GM23338 (cell line): ENCODE measurements at regions not wholly inside any gene's neighbourhood (a gene's known extent, or its start where the extent isn't known, plus 50 kb on each side); places are given as distances from the start of the nearest gene placed in this dataset.

Experiments used
- ATAC-seq: fragments of 200-7000 bp; cut with Tn5 transposase; 3 replicates; pipeline ENCODE4 v1.9.1; 2020
- DNase-seq: peaks from one replicate; pipeline ENCODE4 v3.0.0-alpha.2; 2015; ENCODE audit warnings: low spot score
- H2AFZ ChIP-seq: fragments of 200-600 bp; sonication (generic); 2 replicates; pipeline ENCODE4 v1.8.0; 2016; ENCODE audit warnings: antibody characterized with exemption, mild to moderate bottlenecking, moderate library complexity
- H3F3A ChIP-seq: fragments of 200-600 bp; sonication (generic); replicated peaks from 2 replicates; pipeline ENCODE4 v1.8.0; 2017; ENCODE audit warnings: antibody characterized with exemption, mixed run types, low read depth
- H3K27ac ChIP-seq: fragments of 200-600 bp; sonication (generic); 2 replicates; pipeline ENCODE4 v1.6.1; 2016; ENCODE audit warnings: low read depth
- H3K27me3 ChIP-seq: fragments of 200-600 bp; sonication (generic); 2 replicates; pipeline ENCODE4 v1.8.0; 2016; ENCODE audit warnings: mild to moderate bottlenecking, mixed run types, moderate library complexity; ENCODE audit not compliant: insufficient read depth
- H3K36me3 ChIP-seq: fragments of 200-600 bp; sonication (generic); 2 replicates; pipeline ENCODE4 v1.8.0; 2016; ENCODE audit warnings: mild to moderate bottlenecking; ENCODE audit not compliant: insufficient read depth
- H3K4me1 ChIP-seq: fragments of 200-600 bp; sonication (generic); 2 replicates; pipeline ENCODE4 v1.8.0; 2016; ENCODE audit warnings: mild to moderate bottlenecking, moderate library complexity; ENCODE audit not compliant: insufficient read depth
- H3K4me2 ChIP-seq: fragments of 200-600 bp; sonication (generic); 2 replicates; pipeline ENCODE4 v1.7.1; 2017; ENCODE audit warnings: mixed run types
- H3K4me3 ChIP-seq: fragments of 200-600 bp; sonication (generic); 2 replicates; pipeline ENCODE4 v1.6.1; 2016; ENCODE audit warnings: mixed run types
- H3K79me2 ChIP-seq: fragments of 200-600 bp; sonication (generic); replicated peaks from 2 replicates; pipeline ENCODE4 v1.8.0; 2017; ENCODE audit warnings: mild to moderate bottlenecking; ENCODE audit not compliant: insufficient read depth
- H3K9me2 ChIP-seq: fragments of 200-600 bp; sonication (generic); 2 replicates; pipeline ENCODE4 v1.8.0; 2017; ENCODE audit not compliant: insufficient read depth
- H4K20me1 ChIP-seq: fragments of 200-600 bp; sonication (generic); replicated peaks from 2 replicates; pipeline ENCODE4 v1.8.0; 2017; ENCODE audit warnings: mild to moderate bottlenecking; ENCODE audit not compliant: insufficient read depth
- H3K27ac Mint-ChIP-seq: 2 replicates; pipeline ENCODE4 v1.8.0; 2020; ENCODE audit warnings: inconsistent platforms, mild to moderate bottlenecking, moderate library complexity, mixed read lengths
- H3K27me3 Mint-ChIP-seq: 3 replicates; pipeline ENCODE4 v1.8.0; 2022; ENCODE audit warnings: low read depth, mild to moderate bottlenecking, moderate library complexity, mixed read lengths, inconsistent platforms; ENCODE audit not compliant: insufficient read depth, poor library complexity
- H3K36me3 Mint-ChIP-seq: 3 replicates; pipeline ENCODE4 v1.8.0; 2021; ENCODE audit warnings: low read depth, mild to moderate bottlenecking, inconsistent platforms, moderate library complexity, mixed read lengths
- H3K4me1 Mint-ChIP-seq: 3 replicates; pipeline ENCODE4 v1.8.0; 2020; ENCODE audit warnings: mild to moderate bottlenecking, inconsistent platforms, mixed read lengths
- H3K4me3 Mint-ChIP-seq: 3 replicates; pipeline ENCODE4 v1.8.0; 2021; ENCODE audit warnings: moderate library complexity, mild to moderate bottlenecking, inconsistent platforms, mixed read lengths
- H3K9me3 Mint-ChIP-seq: 3 replicates; pipeline ENCODE4 v1.8.0; 2020; ENCODE audit warnings: moderate library complexity, mild to moderate bottlenecking, inconsistent platforms, mixed read lengths
- CREB1 ChIP-seq: fragments of 250-450 bp; sonication (Bioruptor Pico); IDR thresholded peaks from 2 replicates; pipeline ENCODE4 v1.5.0; 2020; ENCODE audit warnings: low read depth, mild to moderate bottlenecking, moderate library complexity
- EZH2 ChIP-seq: fragments of 200-600 bp; sonication (generic); IDR thresholded peaks from one replicate; pipeline ENCODE4 v1.8.0; 2017; ENCODE audit warnings: antibody characterized with exemption, mild to moderate bottlenecking, low read depth; ENCODE audit not compliant: unreplicated experiment
- EZH2phosphoT487 ChIP-seq: fragments of 200-600 bp; sonication (generic); IDR thresholded peaks from one replicate; pipeline ENCODE4 v1.8.1; 2018; ENCODE audit warnings: antibody characterized with exemption; ENCODE audit not compliant: unreplicated experiment
- JUNB ChIP-seq: IDR thresholded peaks from one replicate; pipeline ENCODE4 v1.6.1; 2016; ENCODE audit warnings: antibody characterized with exemption; ENCODE audit not compliant: unreplicated experiment
- NANOG ChIP-seq: IDR thresholded peaks from 2 replicates; pipeline ENCODE4 v1.6.1; 2016; ENCODE audit warnings: antibody characterized with exemption, borderline replicate concordance
- POLR2AphosphoS5 ChIP-seq: IDR thresholded peaks from 2 replicates; pipeline ENCODE4 v1.6.1; 2016; ENCODE audit warnings: antibody characterized with exemption, low read depth
- STAT1 ChIP-seq: IDR thresholded peaks from one replicate; pipeline ENCODE4 v1.6.1; 2016; ENCODE audit warnings: antibody characterized with exemption; ENCODE audit not compliant: unreplicated experiment
- ZNF114 ChIP-seq: fragments of 250-450 bp; sonication (Bioruptor Pico); IDR thresholded peaks from 2 replicates; pipeline ENCODE4 v1.5.0; 2020; ENCODE audit warnings: mild to moderate bottlenecking, moderate library complexity
- ZNF331 ChIP-seq: fragments of 250-450 bp; sonication (Bioruptor Pico); IDR thresholded peaks from 2 replicates; pipeline ENCODE4 v1.5.0; 2020; ENCODE audit warnings: low read depth, mild to moderate bottlenecking, moderate library complexity
- TF ChIP-seq, protein P1 (sequence below): IDR thresholded peaks from one replicate; pipeline ENCODE4 v1.6.1; 2018; ENCODE audit warnings: antibody characterized with exemption; ENCODE audit not compliant: unreplicated experiment
- TF ChIP-seq, protein P2 (sequence below), 2 experiments: fragments of 200-600 bp in 1 of 2; sonication (generic) in 1 of 2; conservative IDR thresholded peaks; 2 replicates each; pipeline versions ENCODE4 v1.5.1 to v1.6.1; 2016 to 2017; ENCODE audit warnings: antibody characterized with exemption in 2 of 2, low read depth in 2 of 2, mild to moderate bottlenecking in 2 of 2, moderate library complexity in 1 of 2
- TF ChIP-seq, protein P3 (sequence below): IDR thresholded peaks from 2 replicates; pipeline ENCODE4 v1.6.1; 2016; ENCODE audit warnings: antibody characterized with exemption

DNA sequence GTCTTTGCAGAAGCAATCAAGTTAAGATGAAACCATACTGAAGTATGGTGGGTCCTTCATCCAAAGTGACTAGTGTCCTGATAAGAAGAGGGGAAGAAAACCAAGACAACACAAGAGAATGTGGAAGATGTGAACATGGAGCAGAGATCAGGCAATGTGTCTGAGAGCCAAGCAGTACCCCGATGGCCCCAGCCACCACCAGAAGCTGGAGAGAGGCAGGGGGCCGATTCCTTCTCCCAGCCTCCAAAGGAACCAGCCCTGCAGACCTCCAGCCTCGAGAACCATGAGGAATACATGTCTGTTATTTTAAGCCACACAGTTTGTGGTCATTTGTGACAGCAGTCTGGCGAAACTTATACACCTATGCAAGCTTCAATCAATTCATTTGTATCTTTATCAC is 93.2 kb downstream of the IRS2 start:
- no peak overlapping the region for H2AFZ ChIP-seq
- Mint-ChIP-seq H3K27me3 (no peaks in the 10 kb centered on the region), H3K27ac (no peak overlapping the region), H3K4me1 (peaks cover 15% of the 10 kb centered on the region), H3K4me3 (no peak overlapping the region), H3K36me3 (no peaks in the 10 kb centered on the region; the same call in 2 of the 3 replicates), H3K9me3 (no peaks in the 10 kb centered on the region)
- DNase-seq (no peak), ATAC-seq (no peak)
- no peak overlapping the region for H3K27ac ChIP-seq
- no peaks in the 10 kb centered on the region for H3K27me3 ChIP-seq
- H3K79me2 ChIP-seq: no peaks in the 10 kb centered on the region
- H3F3A ChIP-seq: no peaks in the 10 kb centered on the region
- no peaks in the 10 kb centered on the region for H3K4me1 ChIP-seq
- H3K9me2 ChIP-seq: no peaks in the 10 kb centered on the region
- no peak overlapping the region for H3K4me3 ChIP-seq
- no peaks in the 10 kb centered on the region for H4K20me1 ChIP-seq
- TF ChIP-seq ZNF114 (CRISPR knock-in tag): no peak
- H3K36me3 ChIP-seq: no peaks in the 10 kb centered on the region
- H3K4me2 ChIP-seq: no peak overlapping the region

DNA sequence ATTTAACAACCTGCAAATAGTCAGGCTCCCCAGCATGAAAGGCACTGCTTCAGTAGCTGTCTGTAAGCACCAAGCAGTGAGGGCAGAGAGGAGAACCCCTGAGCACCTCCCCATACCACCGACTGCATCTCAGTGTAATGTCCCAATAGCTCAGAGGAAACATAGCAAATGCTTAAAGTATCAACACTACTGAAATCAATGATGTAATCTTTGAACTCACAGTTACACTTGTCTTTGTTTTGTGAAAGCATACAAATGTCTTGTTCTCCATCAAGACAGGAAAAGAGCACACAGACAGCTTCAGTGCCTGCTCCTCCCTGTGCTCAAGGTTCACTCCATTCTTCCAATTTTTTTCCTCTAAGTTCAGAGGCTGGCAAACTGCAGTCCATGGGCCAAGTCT is 94.7 kb downstream of the IRS2 start:
- Mint-ChIP-seq H3K36me3 (no peaks in the 10 kb centered on the region; the same call in 2 of the 3 replicates), H3K4me1 (peaks cover 26% of the 10 kb centered on the region), H3K27me3 (peaks cover 3% of the 10 kb centered on the region), H3K27ac (no peak overlapping the region; the same call in 1 of the 2 replicates), H3K9me3 (no peaks in the 10 kb centered on the region), H3K4me3 (no peak overlapping the region)
- Histone ChIP-seq H3K4me2 (no peak overlapping the region), H3K79me2 (no peaks in the 10 kb centered on the region), H3K27me3 (no peaks in the 10 kb centered on the region), H3K4me1 (peaks cover 8% of the 10 kb centered on the region), H4K20me1 (no peaks in the 10 kb centered on the region), H3K27ac (no peak overlapping the region), H3K4me3 (no peak overlapping the region), H3K36me3 (no peaks in the 10 kb centered on the region), H3F3A (no peaks in the 10 kb centered on the region; the same call in 1 of the 2 replicates), H2AFZ (peak overlapping the region; percentile 64; the same call in 1 of the 2 replicates), H3K9me2 (no peaks in the 10 kb centered on the region)
- ATAC-seq (no peak), DNase-seq (no peak)
- TF ChIP-seq POLR2AphosphoS5 (no peak), NANOG (no peak), JUNB (no peak), EZH2 (no peak), ZNF331 (no peak)

DNA sequence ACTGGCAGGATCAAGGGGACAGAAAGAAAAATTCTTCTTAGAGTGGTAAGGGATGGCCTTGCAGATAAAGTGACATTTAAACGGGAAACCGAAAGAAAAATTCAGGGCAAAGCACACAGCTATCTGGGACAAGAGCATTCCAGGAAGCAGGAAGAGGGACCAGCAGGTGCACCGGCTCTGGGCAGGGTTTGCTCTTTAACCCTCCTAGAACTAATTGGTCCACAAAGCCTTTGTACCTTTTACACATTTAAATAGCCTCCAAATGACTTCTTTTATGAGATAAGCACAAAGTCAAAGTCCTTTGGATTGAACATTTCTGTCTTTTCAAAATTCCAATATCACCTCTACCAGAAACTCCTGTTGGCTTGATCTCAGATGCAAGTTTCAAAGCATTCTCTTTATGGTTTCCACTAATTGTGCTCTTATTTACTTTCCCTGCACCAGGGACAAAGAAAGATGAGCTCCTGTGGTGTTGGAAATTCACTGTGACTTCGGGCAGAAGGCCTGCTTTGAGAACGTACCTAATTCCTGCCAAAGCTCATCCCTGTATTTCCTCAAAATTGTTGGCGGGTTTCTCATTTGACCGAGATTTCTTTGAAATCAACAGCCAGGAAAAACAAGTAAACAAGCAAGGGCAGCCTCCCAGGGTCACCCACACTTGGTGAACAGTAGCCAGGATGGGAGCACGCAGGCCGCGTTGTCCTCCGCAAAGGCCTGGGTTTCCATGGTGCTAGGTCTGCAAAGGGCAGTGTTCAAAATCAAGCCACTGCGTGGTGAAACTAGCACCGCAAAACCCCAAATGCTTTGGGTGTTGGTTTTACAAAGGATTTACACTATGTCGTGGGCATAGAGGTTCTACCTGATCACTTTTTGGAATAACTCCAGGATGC is 98.6 kb downstream of the IRS2 start:
- H3K9me2 ChIP-seq: no peaks in the 10 kb centered on the region
- peaks cover 8% of the 10 kb centered on the region for H3K4me1 ChIP-seq
- peak overlapping the region; percentile 49; the same call in 1 of the 2 replicates for H3K27ac Mint-ChIP-seq
- peak overlapping the region; percentile 18; the same call in 1 of the 2 replicates for H3K4me2 ChIP-seq
- H3K4me3 Mint-ChIP-seq: no peak overlapping the region; the same call in 2 of the 3 replicates
- H3K27me3 ChIP-seq: no peaks in the 10 kb centered on the region
- no peak overlapping the region for H3K4me3 ChIP-seq
- no peaks in the 10 kb centered on the region for H3K36me3 Mint-ChIP-seq
- ATAC-seq: peak; percentile 60
- H3K27ac ChIP-seq: no peak overlapping the region
- H3K79me2 ChIP-seq: no peaks in the 10 kb centered on the region
- no peaks in the 10 kb centered on the region for H3K36me3 ChIP-seq
- peaks cover 4% of the 10 kb centered on the region for H3K27me3 Mint-ChIP-seq
- H3K4me1 Mint-ChIP-seq: peaks cover 50% of the 10 kb centered on the region
- H2AFZ ChIP-seq: peak overlapping the region; percentile 80
- DNase-seq: no peak
- no peaks in the 10 kb centered on the region; the same call in 1 of the 2 replicates for H3F3A ChIP-seq
- H3K9me3 Mint-ChIP-seq: no peaks in the 10 kb centered on the region
- H4K20me1 ChIP-seq: no peaks in the 10 kb centered on the region
- TF ChIP-seq, protein P1, sequence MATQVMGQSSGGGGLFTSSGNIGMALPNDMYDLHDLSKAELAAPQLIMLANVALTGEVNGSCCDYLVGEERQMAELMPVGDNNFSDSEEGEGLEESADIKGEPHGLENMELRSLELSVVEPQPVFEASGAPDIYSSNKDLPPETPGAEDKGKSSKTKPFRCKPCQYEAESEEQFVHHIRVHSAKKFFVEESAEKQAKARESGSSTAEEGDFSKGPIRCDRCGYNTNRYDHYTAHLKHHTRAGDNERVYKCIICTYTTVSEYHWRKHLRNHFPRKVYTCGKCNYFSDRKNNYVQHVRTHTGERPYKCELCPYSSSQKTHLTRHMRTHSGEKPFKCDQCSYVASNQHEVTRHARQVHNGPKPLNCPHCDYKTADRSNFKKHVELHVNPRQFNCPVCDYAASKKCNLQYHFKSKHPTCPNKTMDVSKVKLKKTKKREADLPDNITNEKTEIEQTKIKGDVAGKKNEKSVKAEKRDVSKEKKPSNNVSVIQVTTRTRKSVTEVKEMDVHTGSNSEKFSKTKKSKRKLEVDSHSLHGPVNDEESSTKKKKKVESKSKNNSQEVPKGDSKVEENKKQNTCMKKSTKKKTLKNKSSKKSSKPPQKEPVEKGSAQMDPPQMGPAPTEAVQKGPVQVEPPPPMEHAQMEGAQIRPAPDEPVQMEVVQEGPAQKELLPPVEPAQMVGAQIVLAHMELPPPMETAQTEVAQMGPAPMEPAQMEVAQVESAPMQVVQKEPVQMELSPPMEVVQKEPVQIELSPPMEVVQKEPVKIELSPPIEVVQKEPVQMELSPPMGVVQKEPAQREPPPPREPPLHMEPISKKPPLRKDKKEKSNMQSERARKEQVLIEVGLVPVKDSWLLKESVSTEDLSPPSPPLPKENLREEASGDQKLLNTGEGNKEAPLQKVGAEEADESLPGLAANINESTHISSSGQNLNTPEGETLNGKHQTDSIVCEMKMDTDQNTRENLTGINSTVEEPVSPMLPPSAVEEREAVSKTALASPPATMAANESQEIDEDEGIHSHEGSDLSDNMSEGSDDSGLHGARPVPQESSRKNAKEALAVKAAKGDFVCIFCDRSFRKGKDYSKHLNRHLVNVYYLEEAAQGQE: no peak
- no peak for TF ChIP-seq POLR2AphosphoS5
- TF ChIP-seq, protein P2, sequence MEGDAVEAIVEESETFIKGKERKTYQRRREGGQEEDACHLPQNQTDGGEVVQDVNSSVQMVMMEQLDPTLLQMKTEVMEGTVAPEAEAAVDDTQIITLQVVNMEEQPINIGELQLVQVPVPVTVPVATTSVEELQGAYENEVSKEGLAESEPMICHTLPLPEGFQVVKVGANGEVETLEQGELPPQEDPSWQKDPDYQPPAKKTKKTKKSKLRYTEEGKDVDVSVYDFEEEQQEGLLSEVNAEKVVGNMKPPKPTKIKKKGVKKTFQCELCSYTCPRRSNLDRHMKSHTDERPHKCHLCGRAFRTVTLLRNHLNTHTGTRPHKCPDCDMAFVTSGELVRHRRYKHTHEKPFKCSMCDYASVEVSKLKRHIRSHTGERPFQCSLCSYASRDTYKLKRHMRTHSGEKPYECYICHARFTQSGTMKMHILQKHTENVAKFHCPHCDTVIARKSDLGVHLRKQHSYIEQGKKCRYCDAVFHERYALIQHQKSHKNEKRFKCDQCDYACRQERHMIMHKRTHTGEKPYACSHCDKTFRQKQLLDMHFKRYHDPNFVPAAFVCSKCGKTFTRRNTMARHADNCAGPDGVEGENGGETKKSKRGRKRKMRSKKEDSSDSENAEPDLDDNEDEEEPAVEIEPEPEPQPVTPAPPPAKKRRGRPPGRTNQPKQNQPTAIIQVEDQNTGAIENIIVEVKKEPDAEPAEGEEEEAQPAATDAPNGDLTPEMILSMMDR (conservative IDR thresholded peaks at IDR 0.05; ENCODE audit: low read depth in 2 of 2): no peak
- no peak for TF ChIP-seq EZH2phosphoT487
- no peak for TF ChIP-seq STAT1
- TF ChIP-seq, protein P3, sequence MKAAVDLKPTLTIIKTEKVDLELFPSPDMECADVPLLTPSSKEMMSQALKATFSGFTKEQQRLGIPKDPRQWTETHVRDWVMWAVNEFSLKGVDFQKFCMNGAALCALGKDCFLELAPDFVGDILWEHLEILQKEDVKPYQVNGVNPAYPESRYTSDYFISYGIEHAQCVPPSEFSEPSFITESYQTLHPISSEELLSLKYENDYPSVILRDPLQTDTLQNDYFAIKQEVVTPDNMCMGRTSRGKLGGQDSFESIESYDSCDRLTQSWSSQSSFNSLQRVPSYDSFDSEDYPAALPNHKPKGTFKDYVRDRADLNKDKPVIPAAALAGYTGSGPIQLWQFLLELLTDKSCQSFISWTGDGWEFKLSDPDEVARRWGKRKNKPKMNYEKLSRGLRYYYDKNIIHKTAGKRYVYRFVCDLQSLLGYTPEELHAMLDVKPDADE: no peak
- no peak for TF ChIP-seq NANOG
- no peak for TF ChIP-seq CREB1
- TF ChIP-seq ZNF331: no peak
- TF ChIP-seq EZH2: no peak
